HEK293T (cell line): ENCODE measurements at regions not wholly inside any gene's neighbourhood (a gene's known extent, or its start where the extent isn't known, plus 50 kb on each side); places are given as distances from the start of the nearest gene placed in this dataset.

Experiments
- FOXK2 ChIP-seq: fragments of 450-650 bp; IDR thresholded peaks from 2 replicates; pipeline ENCODE4 v1.6.1; 2016; ENCODE audit warnings: mild to moderate bottlenecking
- NFRKB ChIP-seq: fragments of 450-650 bp; IDR thresholded peaks from 2 replicates; pipeline ENCODE4 v1.6.1; 2016; ENCODE audit warnings: mild to moderate bottlenecking, moderate library complexity
- SUZ12 ChIP-seq: fragments of 450-650 bp; IDR thresholded peaks from 2 replicates; pipeline ENCODE4 v1.6.1; 2016; ENCODE audit warnings: mild to moderate bottlenecking
- ZNF384 ChIP-seq: fragments of 450-650 bp; IDR thresholded peaks from 2 replicates; pipeline ENCODE4 v1.6.1; 2016

DNA sequence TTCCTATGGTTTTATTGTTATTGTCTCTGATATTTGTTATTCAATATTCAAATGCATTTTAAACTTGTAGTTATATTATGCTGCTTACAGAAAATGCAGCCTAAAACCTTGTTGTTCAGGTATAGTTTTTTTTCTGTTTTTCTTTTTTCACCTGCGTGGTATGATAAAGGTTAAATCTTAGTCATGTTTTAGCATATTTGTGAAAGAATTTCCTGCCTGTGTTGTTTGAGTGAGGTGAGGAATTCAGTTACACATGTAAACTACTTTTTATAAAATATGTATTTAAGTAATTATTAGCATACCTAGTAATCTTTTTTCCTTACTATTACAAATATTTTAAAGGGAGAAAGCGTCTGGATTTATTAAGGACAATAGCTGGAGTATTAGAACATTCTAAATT, 90.0 kb upstream of the NAALADL2 start:
- TF ChIP-seq NFRKB = no peak
- no peak for TF ChIP-seq FOXK2
- TF ChIP-seq SUZ12 = no peak
- TF ChIP-seq ZNF384 = no peak
